H9 (cell line): ENCODE measurements at regions not wholly inside any gene's neighbourhood (a gene's known extent, or its start where the extent isn't known, plus 50 kb on each side); places are given as distances from the start of the nearest gene placed in this dataset.

Experiments used
- DNase-seq: peaks from one replicate; pipeline ENCODE4 v3.0.0-alpha.2; 2017
- H2AFZ ChIP-seq: one replicate; pipeline ENCODE4 v1.6.1; 2013; ENCODE audit warnings: mild to moderate bottlenecking, low read length, control low read depth, moderate library complexity
- H2AK5ac ChIP-seq: 2 replicates; pipeline ENCODE4 v1.6.1; 2013; ENCODE audit warnings: low read length, control low read depth, mixed read lengths; ENCODE audit not compliant: insufficient read length
- H2BK120ac ChIP-seq: one replicate; pipeline ENCODE4 v1.6.1; 2013; ENCODE audit warnings: low read depth, mild to moderate bottlenecking, low read length, control low read depth, inconsistent platforms; ENCODE audit not compliant: poor library complexity, severe bottlenecking
- H2BK12ac ChIP-seq: 2 replicates; pipeline ENCODE4 v1.6.1; 2013; ENCODE audit warnings: low read length, control low read depth, mixed read lengths, low read depth; ENCODE audit not compliant: insufficient read length
- H2BK15ac ChIP-seq: 2 replicates; pipeline ENCODE4 v1.6.1; 2013; ENCODE audit warnings: low read depth, low read length, control low read depth
- H2BK20ac ChIP-seq: one replicate; pipeline ENCODE4 v1.6.1; 2013; ENCODE audit warnings: low read depth, mild to moderate bottlenecking, low read length, control low read depth, inconsistent platforms; ENCODE audit not compliant: poor library complexity, severe bottlenecking
- H2BK5ac ChIP-seq: 2 replicates; pipeline ENCODE4 v1.6.1; 2013; ENCODE audit warnings: low read length, control low read depth, mixed read lengths; ENCODE audit not compliant: insufficient read length
- H3K14ac ChIP-seq: 2 replicates; pipeline ENCODE4 v1.6.1; 2013; ENCODE audit warnings: low read length, control low read depth; ENCODE audit not compliant: insufficient read depth
- H3K18ac ChIP-seq: 2 replicates; pipeline ENCODE4 v1.6.1; 2013; ENCODE audit warnings: low read depth, mild to moderate bottlenecking, mixed read lengths, low read length, control low read depth; ENCODE audit not compliant: insufficient read length
- H3K23ac ChIP-seq: 2 replicates; pipeline ENCODE4 v1.6.1; 2013; ENCODE audit warnings: low read length, control low read depth, mixed read lengths, low read depth; ENCODE audit not compliant: insufficient read length
- H3K23me2 ChIP-seq: 2 replicates; pipeline ENCODE4 v1.6.1; 2013; ENCODE audit warnings: low read depth, mild to moderate bottlenecking, mixed read lengths, low read length, control low read depth; ENCODE audit not compliant: insufficient read length, poor library complexity, severe bottlenecking
- H3K27ac ChIP-seq: 2 replicates; pipeline ENCODE4 v1.5.1; 2013; ENCODE audit warnings: low read length, control low read depth, mixed read lengths, low read depth; ENCODE audit not compliant: insufficient read length
- H3K27me3 ChIP-seq: 2 replicates; pipeline ENCODE4 v1.6.1; 2013; ENCODE audit warnings: low read length, control low read depth, inconsistent platforms; ENCODE audit not compliant: insufficient read depth
- H3K4ac ChIP-seq: 2 replicates; pipeline ENCODE4 v1.6.1; 2013; ENCODE audit warnings: low read depth, mild to moderate bottlenecking, control low read depth, inconsistent platforms, low read length, moderate library complexity
- H3K4me1 ChIP-seq: 2 replicates; pipeline ENCODE4 v1.6.1; 2013; ENCODE audit warnings: low read length, control low read depth, inconsistent platforms; ENCODE audit not compliant: insufficient read depth
- H3K4me2 ChIP-seq: 2 replicates; pipeline ENCODE4 v1.6.1; 2013; ENCODE audit warnings: low read length, control low read depth, mixed read lengths; ENCODE audit not compliant: insufficient read length, insufficient read depth
- H3K56ac ChIP-seq: 2 replicates; pipeline ENCODE4 v1.6.1; 2013; ENCODE audit warnings: low read depth, mild to moderate bottlenecking, mixed read lengths, low read length, control low read depth; ENCODE audit not compliant: insufficient read length
- H3K79me1 ChIP-seq: 2 replicates; pipeline ENCODE4 v1.6.1; 2013; ENCODE audit warnings: low read depth, mild to moderate bottlenecking, moderate library complexity, low read length, control low read depth, inconsistent platforms; ENCODE audit not compliant: insufficient read depth, poor library complexity, severe bottlenecking
- H3K79me2 ChIP-seq: 2 replicates; pipeline ENCODE4 v1.6.1; 2013; ENCODE audit warnings: low read length, control low read depth, inconsistent platforms; ENCODE audit not compliant: insufficient read depth
- H3K9ac ChIP-seq: 2 replicates; pipeline ENCODE4 v1.6.1; 2013; ENCODE audit warnings: low read length, control low read depth, mixed read lengths; ENCODE audit not compliant: insufficient read length; ENCODE audit errors: extremely low read depth
- H3K9me3 ChIP-seq: one replicate; pipeline ENCODE4 v1.6.1; 2013; ENCODE audit warnings: low read depth, low read length, inconsistent platforms; ENCODE audit not compliant: control insufficient read depth
- H3T11ph ChIP-seq: one replicate; pipeline ENCODE4 v1.6.1; 2013; ENCODE audit warnings: mild to moderate bottlenecking, low read length, control low read depth, inconsistent platforms
- H4K20me1 ChIP-seq: one replicate; pipeline ENCODE4 v1.6.1; 2013; ENCODE audit not compliant: control insufficient read depth, insufficient read length, insufficient read depth
- H4K5ac ChIP-seq: 2 replicates; pipeline ENCODE4 v1.6.1; 2013; ENCODE audit warnings: low read depth, mild to moderate bottlenecking, mixed read lengths, low read length, control low read depth; ENCODE audit not compliant: insufficient read length
- H4K8ac ChIP-seq: replicated peaks from 2 replicates; pipeline ENCODE4 v1.6.1; 2013; ENCODE audit warnings: low read length, control low read depth, mixed read lengths, low read depth; ENCODE audit not compliant: insufficient read length
- H4K91ac ChIP-seq: 2 replicates; pipeline ENCODE4 v1.6.1; 2013; ENCODE audit warnings: low read depth, mild to moderate bottlenecking, moderate library complexity, mixed read lengths, low read length, control low read depth; ENCODE audit not compliant: insufficient read length
- H3K27ac Mint-ChIP-seq, 3 experiments: 2 replicates in 2 of 3; 3 replicates in 1 of 3; pipeline ENCODE4 v1.8.0; 2020 to 2021; ENCODE audit warnings: mixed read lengths in 3 of 3, mild to moderate bottlenecking in 1 of 3, moderate library complexity in 1 of 3
- H3K27me3 Mint-ChIP-seq: 2 replicates; pipeline ENCODE4 v1.8.0; 2021; ENCODE audit warnings: low read depth, mild to moderate bottlenecking, moderate library complexity, mixed read lengths
- H3K36me3 Mint-ChIP-seq, 3 experiments: 2 replicates in 2 of 3; 3 replicates in 1 of 3; pipeline ENCODE4 v1.8.0; 2020 to 2021; ENCODE audit warnings: low read depth in 3 of 3, mixed read lengths in 3 of 3; ENCODE audit not compliant: insufficient read depth in 1 of 3
- H3K4me1 Mint-ChIP-seq, 2 experiments: 2 replicates each; pipeline ENCODE4 v1.8.0; 2020; ENCODE audit warnings: mixed read lengths in 2 of 2
- H3K4me3 Mint-ChIP-seq, 2 experiments: 2 replicates in 1 of 2; 3 replicates in 1 of 2; pipeline ENCODE4 v1.8.0; 2020 to 2021; ENCODE audit warnings: mild to moderate bottlenecking in 2 of 2, mixed read lengths in 2 of 2, moderate library complexity in 1 of 2
- H3K9me3 Mint-ChIP-seq, 2 experiments: 2 replicates in 1 of 2; 3 replicates in 1 of 2; pipeline ENCODE4 v1.8.0; 2020; ENCODE audit warnings: mild to moderate bottlenecking in 2 of 2, mixed read lengths in 2 of 2, moderate library complexity in 1 of 2
- WGBS: extraction: QIAGEN DNeasy Blood & Tissue Kit; methylation state at CpG from one replicate; pipeline ENCODE4 v1.1.7; 2013; ENCODE audit warnings: missing lambda C conversion rate, low lambda C conversion rate, mixed read lengths; ENCODE audit not compliant: insufficient read length; ENCODE audit errors: extremely low coverage; 5-methylcytosine and 5-hydroxymethylcytosine counted together
- TF ChIP-seq, protein P1 (sequence below): fragments of 200-600 bp; sonication (generic); conservative IDR thresholded peaks from 3 replicates; pipeline ENCODE4 v1.8.0; 2021; ENCODE audit warnings: antibody characterized with exemption, mild to moderate bottlenecking

DNA sequence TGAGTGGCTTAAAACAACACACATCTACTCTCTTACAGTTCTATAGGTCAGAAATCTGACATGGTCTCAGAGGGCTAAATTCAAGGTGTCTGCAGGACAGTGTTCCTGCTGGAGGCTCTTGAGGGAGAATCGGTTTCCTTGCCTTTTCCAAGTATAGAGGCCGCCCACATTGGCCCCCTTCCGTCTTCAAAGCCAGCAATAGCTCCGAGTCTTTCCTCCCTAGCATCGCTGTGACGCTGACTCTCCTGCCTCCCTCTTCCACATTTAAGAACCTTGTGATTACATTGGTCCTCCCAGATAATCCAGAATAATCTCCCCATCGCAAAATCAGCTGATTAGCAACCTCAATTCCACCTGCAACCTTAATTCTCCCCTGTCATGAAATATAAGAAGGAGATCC, 81.3 kb upstream of the IER5L start:
- Histone ChIP-seq H2BK12ac (no peak overlapping the region), H4K5ac (no peak overlapping the region), H3K14ac (no peak overlapping the region), H4K8ac (no peak overlapping the region), H3K4ac (no peak overlapping the region), H2BK5ac (no peak overlapping the region), H3K4me1 (no peaks in the 10 kb centered on the region; the same call in 1 of the 2 replicates), H2AFZ (no peak overlapping the region), H3K9ac (no peak overlapping the region), H3K27me3 (peaks cover 15% of the 10 kb centered on the region; the same call in 1 of the 2 replicates), H3K56ac (no peak overlapping the region), H2BK15ac (no peak overlapping the region), H3T11ph (no peak overlapping the region), H2BK20ac (no peak overlapping the region), H3K18ac (no peak overlapping the region), H2AK5ac (no peak overlapping the region), H3K79me2 (no peaks in the 10 kb centered on the region), H4K20me1 (no peaks in the 10 kb centered on the region), H2BK120ac (no peak overlapping the region), H3K9me3 (no peaks in the 10 kb centered on the region), H3K4me2 (peak overlapping the region; percentile 66), H4K91ac (no peak overlapping the region), H3K23ac (no peak overlapping the region), H3K27ac (no peak overlapping the region), H3K23me2 (no peaks in the 10 kb centered on the region), H3K79me1 (no peaks in the 10 kb centered on the region)
- peaks cover 74% of the 10 kb centered on the region for H3K27me3 Mint-ChIP-seq
- H3K9me3 Mint-ChIP-seq = peaks cover 3 to 4% of the 10 kb centered on the region in 2 experiments; a peak in 3 of 5 replicates
- no CpG with 5 or more reads among the region's 7 CpGs for WGBS
- peaks cover 17 to 44% of the 10 kb centered on the region in 2 experiments for H3K4me1 Mint-ChIP-seq
- TF ChIP-seq, protein P1, sequence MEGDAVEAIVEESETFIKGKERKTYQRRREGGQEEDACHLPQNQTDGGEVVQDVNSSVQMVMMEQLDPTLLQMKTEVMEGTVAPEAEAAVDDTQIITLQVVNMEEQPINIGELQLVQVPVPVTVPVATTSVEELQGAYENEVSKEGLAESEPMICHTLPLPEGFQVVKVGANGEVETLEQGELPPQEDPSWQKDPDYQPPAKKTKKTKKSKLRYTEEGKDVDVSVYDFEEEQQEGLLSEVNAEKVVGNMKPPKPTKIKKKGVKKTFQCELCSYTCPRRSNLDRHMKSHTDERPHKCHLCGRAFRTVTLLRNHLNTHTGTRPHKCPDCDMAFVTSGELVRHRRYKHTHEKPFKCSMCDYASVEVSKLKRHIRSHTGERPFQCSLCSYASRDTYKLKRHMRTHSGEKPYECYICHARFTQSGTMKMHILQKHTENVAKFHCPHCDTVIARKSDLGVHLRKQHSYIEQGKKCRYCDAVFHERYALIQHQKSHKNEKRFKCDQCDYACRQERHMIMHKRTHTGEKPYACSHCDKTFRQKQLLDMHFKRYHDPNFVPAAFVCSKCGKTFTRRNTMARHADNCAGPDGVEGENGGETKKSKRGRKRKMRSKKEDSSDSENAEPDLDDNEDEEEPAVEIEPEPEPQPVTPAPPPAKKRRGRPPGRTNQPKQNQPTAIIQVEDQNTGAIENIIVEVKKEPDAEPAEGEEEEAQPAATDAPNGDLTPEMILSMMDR = no peak
- peak overlapping the region in 1 of 2 experiments; percentile 72; a peak in 3 of 5 replicates for H3K4me3 Mint-ChIP-seq
- DNase-seq = no peak
- H3K36me3 Mint-ChIP-seq = no peaks in the 10 kb centered on the region; a peak in 1 of 7 replicates
- H3K27ac Mint-ChIP-seq = no peak overlapping the region
